ENCODE measurements at regions not wholly inside any gene's neighbourhood (a gene's known extent, or its start where the extent isn't known, plus 50 kb on each side); places are given as distances from the start of the nearest gene placed in this dataset.

GRCh38 chr14:40398981-40399380, 966.7 kb upstream of the FBXO33 start:
- H3K9me3 Mint-ChIP-seq (ENCODE audit: unreplicated experiment) = no peaks in the 10 kb centered on the region
- no peaks in the 10 kb centered on the region for H3K27me3 Mint-ChIP-seq (ENCODE audit: unreplicated experiment)
- no peak overlapping the region for H3K27ac Mint-ChIP-seq (ENCODE audit: unreplicated experiment)
- H3K4me3 Mint-ChIP-seq (ENCODE audit: unreplicated experiment) = no peak overlapping the region
- H3K4me1 Mint-ChIP-seq (ENCODE audit: low read depth, unreplicated experiment) = peaks cover 2% of the 10 kb centered on the region
- no peak for DNase-seq
- TF ChIP-seq, protein P1, sequence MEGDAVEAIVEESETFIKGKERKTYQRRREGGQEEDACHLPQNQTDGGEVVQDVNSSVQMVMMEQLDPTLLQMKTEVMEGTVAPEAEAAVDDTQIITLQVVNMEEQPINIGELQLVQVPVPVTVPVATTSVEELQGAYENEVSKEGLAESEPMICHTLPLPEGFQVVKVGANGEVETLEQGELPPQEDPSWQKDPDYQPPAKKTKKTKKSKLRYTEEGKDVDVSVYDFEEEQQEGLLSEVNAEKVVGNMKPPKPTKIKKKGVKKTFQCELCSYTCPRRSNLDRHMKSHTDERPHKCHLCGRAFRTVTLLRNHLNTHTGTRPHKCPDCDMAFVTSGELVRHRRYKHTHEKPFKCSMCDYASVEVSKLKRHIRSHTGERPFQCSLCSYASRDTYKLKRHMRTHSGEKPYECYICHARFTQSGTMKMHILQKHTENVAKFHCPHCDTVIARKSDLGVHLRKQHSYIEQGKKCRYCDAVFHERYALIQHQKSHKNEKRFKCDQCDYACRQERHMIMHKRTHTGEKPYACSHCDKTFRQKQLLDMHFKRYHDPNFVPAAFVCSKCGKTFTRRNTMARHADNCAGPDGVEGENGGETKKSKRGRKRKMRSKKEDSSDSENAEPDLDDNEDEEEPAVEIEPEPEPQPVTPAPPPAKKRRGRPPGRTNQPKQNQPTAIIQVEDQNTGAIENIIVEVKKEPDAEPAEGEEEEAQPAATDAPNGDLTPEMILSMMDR (IDR thresholded peaks at IDR 0.05; ENCODE audit: partially characterized antibody, unreplicated experiment) = no peak
- H3K36me3 Mint-ChIP-seq (ENCODE audit: unreplicated experiment) = no peaks in the 10 kb centered on the region

- H3K9me3 Mint-ChIP-seq (ENCODE audit: unreplicated experiment) = no peaks in the 10 kb centered on the region
- no peaks in the 10 kb centered on the region for H3K27me3 Mint-ChIP-seq (ENCODE audit: unreplicated experiment)
- TF ChIP-seq, protein P1 (IDR thresholded peaks at IDR 0.05; ENCODE audit: partially characterized antibody, unreplicated experiment) = no peak
- no peak overlapping the region for H3K27ac Mint-ChIP-seq (ENCODE audit: unreplicated experiment)
- no peak for DNase-seq
- peaks cover 3% of the 10 kb centered on the region for H3K4me1 Mint-ChIP-seq (ENCODE audit: low read depth, unreplicated experiment)
- H3K36me3 Mint-ChIP-seq (ENCODE audit: unreplicated experiment) = no peaks in the 10 kb centered on the region
- H3K4me3 Mint-ChIP-seq (ENCODE audit: unreplicated experiment) = no peak overlapping the region
Measured at GRCh38 chr14:40394634-40395340, 962.6 kb upstream of the FBXO33 start.

DNA sequence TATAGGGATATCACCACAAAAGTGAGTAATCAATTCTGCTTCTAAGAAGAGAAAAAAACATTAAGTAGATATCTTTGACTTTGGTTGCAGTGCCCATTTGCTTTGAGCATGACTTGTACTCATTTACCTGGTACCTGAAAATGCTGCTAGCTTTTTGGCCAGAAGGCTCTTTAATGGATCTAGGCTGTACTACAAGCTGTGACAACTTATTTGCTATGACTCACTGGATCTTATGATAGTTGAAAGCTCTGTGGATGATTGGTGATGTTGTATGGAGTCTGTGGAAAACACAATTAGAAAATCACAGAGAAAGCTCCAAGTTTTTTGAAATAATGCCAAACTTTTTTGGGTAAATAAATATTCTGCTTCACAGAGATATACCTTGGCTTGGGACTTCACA, 960.9 kb upstream of the FBXO33 start:
- Mint-ChIP-seq H3K27me3 (ENCODE audit: unreplicated experiment) (no peaks in the 10 kb centered on the region), H3K4me3 (ENCODE audit: unreplicated experiment) (no peak overlapping the region), H3K4me1 (ENCODE audit: low read depth, unreplicated experiment) (peaks cover 5% of the 10 kb centered on the region), H3K36me3 (ENCODE audit: unreplicated experiment) (no peaks in the 10 kb centered on the region), H3K9me3 (ENCODE audit: unreplicated experiment) (no peaks in the 10 kb centered on the region), H3K27ac (ENCODE audit: unreplicated experiment) (no peak overlapping the region)
- TF ChIP-seq, protein P1 (IDR thresholded peaks at IDR 0.05; ENCODE audit: partially characterized antibody, unreplicated experiment) = no peak
- no peak for DNase-seq

- peak overlapping the region; percentile 97 for H3K27ac Mint-ChIP-seq (ENCODE audit: unreplicated experiment)
- no peaks in the 10 kb centered on the region for H3K36me3 Mint-ChIP-seq (ENCODE audit: unreplicated experiment)
- peaks cover 36% of the 10 kb centered on the region for H3K4me1 Mint-ChIP-seq (ENCODE audit: low read depth, unreplicated experiment)
- no peaks in the 10 kb centered on the region for H3K27me3 Mint-ChIP-seq (ENCODE audit: unreplicated experiment)
- DNase-seq = no peak
- TF ChIP-seq, protein P1 (IDR thresholded peaks at IDR 0.05; ENCODE audit: partially characterized antibody, unreplicated experiment) = no peak
- peak overlapping the region; percentile 57 for H3K4me3 Mint-ChIP-seq (ENCODE audit: unreplicated experiment)
- peaks cover 6% of the 10 kb centered on the region for H3K9me3 Mint-ChIP-seq (ENCODE audit: unreplicated experiment)
Measured at GRCh38 chr14:40386433-40386832, 954.2 kb upstream of the FBXO33 start.

- Mint-ChIP-seq H3K27me3 (ENCODE audit: unreplicated experiment) (no peaks in the 10 kb centered on the region), H3K9me3 (ENCODE audit: unreplicated experiment) (no peaks in the 10 kb centered on the region), H3K36me3 (ENCODE audit: unreplicated experiment) (no peaks in the 10 kb centered on the region), H3K27ac (ENCODE audit: unreplicated experiment) (no peak overlapping the region), H3K4me1 (ENCODE audit: low read depth, unreplicated experiment) (no peaks in the 10 kb centered on the region), H3K4me3 (ENCODE audit: unreplicated experiment) (no peak overlapping the region)
- TF ChIP-seq, protein P1 (IDR thresholded peaks at IDR 0.05; ENCODE audit: partially characterized antibody, unreplicated experiment) = no peak
- DNase-seq = no peak
Measured at GRCh38 chr14:40374221-40374620, 942.0 kb upstream of the FBXO33 start.

Measured in glutamatergic neuron (in vitro differentiated cells).